GM10248 (cell line): ENCODE measurements at regions not wholly inside any gene's neighbourhood (a gene's known extent, or its start where the extent isn't known, plus 50 kb on each side); places are given as distances from the start of the nearest gene placed in this dataset.

ENCODE experiments used
- CTCF ChIA-PET: fragments of 300-600 bp; sonication (Branson Sonifier 250); formaldehyde crosslinking; extraction: SDS; loops from one replicate; lab custom pipeline; 2021; ENCODE audit warnings: antibody characterized with exemption; lab: Yijun Ruan, JAX
- POLR2A ChIA-PET: fragments of 350-650 bp; sonication (Branson Sonifier 250); formaldehyde crosslinking; extraction: SDS; loops from one replicate; lab custom pipeline; 2020; ENCODE audit warnings: antibody characterized with exemption; lab: Yijun Ruan, JAX
- DNase-seq: peaks from one replicate; pipeline ENCODE4 v3.0.0; 2012; ENCODE audit errors: extremely low spot score
- TF ChIP-seq, protein P1 (sequence below): IDR thresholded peaks from 2 replicates; pipeline ENCODE4 v1.5.1; 2012; ENCODE audit warnings: mild to moderate bottlenecking, low read depth; ENCODE audit errors: extremely low read depth, missing control alignments, control extremely low read depth

DNA sequence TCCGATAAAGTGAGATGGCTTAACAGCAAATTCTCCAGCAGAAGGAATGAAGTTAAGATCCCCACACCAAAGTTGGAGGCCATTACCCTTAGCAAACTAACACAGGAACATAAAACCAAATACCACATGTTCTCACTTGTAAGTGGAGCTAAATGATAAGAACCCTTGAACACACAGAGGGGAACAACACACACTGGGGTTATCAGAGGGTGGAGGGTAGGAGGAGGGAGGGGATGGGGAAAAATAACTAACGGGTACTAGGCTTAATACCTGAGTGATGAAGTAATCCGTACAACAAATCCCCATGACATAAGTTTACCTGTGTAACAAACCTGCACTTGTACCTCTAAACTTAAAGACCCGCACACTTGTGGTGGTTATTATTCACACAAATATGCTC is 240.4 kb upstream of the NAV3 start:
- POLR2A ChIA-PET, result no interaction called here
- no peak for DNase-seq
- TF ChIP-seq, protein P1, sequence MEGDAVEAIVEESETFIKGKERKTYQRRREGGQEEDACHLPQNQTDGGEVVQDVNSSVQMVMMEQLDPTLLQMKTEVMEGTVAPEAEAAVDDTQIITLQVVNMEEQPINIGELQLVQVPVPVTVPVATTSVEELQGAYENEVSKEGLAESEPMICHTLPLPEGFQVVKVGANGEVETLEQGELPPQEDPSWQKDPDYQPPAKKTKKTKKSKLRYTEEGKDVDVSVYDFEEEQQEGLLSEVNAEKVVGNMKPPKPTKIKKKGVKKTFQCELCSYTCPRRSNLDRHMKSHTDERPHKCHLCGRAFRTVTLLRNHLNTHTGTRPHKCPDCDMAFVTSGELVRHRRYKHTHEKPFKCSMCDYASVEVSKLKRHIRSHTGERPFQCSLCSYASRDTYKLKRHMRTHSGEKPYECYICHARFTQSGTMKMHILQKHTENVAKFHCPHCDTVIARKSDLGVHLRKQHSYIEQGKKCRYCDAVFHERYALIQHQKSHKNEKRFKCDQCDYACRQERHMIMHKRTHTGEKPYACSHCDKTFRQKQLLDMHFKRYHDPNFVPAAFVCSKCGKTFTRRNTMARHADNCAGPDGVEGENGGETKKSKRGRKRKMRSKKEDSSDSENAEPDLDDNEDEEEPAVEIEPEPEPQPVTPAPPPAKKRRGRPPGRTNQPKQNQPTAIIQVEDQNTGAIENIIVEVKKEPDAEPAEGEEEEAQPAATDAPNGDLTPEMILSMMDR, result no peak
- CTCF ChIA-PET, result interaction anchor here (1.0 to 1.3 kb wide), 3 partner anchors 12 to 15 kb away, joined by 3 read pairs; no protein-coding TSS in a partner anchor

DNA sequence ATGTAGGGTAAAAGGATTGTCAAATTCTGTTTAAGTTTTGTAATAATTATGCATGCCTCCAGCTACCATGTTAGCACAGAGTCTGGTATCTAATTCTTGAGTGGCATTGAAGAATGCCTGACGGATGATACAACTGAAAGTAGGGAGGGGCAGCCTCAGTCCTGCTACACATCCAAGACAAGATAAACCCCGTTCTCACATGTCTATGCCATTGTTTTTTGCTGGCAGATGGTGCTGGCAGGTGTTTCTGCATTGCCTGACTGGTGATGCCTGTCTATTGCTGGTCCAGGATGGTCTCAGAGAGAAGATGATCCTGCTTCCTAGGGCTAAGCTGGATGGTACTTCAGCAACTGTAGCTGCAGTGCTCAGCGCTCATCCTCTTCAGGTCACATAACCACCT is 245.8 kb upstream of the NAV3 start:
- POLR2A ChIA-PET, result no interaction called here
- DNase-seq, result no peak
- TF ChIP-seq, protein P1, result no peak
- CTCF ChIA-PET, result interaction anchor here (0.9 kb wide), 1 partner anchor 36 kb away, joined by 3 read pairs; no protein-coding TSS in a partner anchor

DNA sequence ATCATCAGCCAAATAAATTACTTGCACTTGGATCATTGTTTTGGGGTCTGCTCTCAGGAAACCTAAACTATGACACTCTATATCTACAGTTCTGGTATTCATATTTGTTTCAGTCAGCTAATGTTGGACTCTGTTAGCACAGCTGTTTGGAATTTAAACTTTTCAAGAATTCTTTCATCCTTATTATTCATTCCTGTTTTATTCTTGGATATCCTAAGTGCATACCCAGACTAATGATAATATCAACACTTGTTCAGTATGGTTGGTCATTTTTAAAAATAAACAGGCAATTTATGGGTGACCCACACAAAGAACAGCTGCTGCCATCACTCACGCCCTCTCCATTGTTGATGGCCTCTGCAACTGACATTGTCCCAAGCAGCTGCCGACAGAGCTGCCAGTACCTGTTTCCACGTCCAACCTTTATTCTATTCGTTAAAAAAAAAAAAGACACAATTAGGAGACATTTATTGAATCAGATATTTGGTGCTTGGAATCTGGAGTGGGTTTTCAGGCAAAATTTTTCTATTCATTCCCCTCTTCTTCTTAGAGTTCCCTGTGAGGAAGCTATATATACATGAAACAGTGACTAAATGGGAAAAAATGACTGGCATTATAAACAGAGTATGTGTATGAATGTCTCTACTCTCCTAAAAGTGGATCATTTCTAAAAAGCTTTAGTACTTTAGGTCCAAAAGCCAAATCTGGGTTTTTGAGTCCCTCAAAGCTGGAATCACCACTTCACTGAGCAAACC is 252.1 kb upstream of the NAV3 start:
- ChIA-PET POLR2A (no interaction called here), CTCF (interaction anchor here (1.6 kb wide), 1 partner anchor 8 kb away, joined by 4 read pairs; no protein-coding TSS in a partner anchor)
- TF ChIP-seq, protein P1, result no peak
- DNase-seq, result no peak

DNA sequence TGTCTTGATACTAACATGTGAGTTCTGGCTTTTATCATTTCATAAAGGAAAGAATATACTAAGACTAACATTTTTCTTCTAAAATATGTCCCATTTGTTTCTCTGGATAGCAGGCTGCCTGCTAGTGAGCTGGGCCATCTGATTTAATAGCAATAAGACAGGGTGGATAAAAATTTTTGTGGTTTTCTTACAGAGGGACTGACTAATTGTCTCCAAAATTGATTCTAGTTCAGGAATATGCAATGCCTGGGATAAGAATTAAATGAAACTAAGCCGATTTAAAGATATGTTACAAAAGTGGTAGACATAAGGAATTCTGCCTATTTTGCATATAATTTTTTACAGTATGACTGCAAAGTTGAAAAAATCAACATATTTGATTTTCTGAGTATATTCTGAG is 252.9 kb upstream of the NAV3 start:
- TF ChIP-seq, protein P1, result no peak
- POLR2A ChIA-PET, result no interaction called here
- no peak for DNase-seq
- CTCF ChIA-PET, result interaction anchor here (1.6 kb wide), 1 partner anchor 9 kb away, joined by 4 read pairs; no protein-coding TSS in a partner anchor

DNA sequence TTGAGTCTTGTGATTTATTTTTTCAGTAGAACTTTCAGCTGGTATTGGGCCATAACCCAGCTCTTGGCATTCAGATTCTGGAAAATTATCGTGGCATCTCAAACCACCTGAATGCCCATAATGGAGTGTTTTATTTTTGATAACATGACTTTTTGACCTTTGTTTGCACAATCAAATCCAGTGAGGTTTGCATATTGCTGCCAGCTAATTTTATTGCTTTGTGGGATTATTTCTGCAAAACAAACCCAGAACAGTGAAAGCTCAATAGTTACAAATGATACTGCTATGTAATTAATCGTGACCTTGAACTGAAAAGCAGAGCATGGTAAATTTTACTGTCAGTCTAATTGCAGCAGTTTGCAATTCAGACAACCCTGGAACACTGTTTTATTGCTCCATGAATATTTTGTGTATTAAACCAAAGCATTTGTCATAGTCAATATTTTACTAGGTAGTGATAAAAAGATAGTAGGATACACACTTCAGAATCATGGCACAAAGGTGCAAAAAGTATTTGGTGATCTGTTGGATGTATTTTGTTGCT is 255.2 kb upstream of the NAV3 start:
- CTCF ChIA-PET, result interaction anchor here (1.0 kb wide), 1 partner anchor 15 kb away, joined by 3 read pairs; no protein-coding TSS in a partner anchor
- POLR2A ChIA-PET, result no interaction called here
- TF ChIP-seq, protein P1, result no peak
- DNase-seq, result no peak

DNA sequence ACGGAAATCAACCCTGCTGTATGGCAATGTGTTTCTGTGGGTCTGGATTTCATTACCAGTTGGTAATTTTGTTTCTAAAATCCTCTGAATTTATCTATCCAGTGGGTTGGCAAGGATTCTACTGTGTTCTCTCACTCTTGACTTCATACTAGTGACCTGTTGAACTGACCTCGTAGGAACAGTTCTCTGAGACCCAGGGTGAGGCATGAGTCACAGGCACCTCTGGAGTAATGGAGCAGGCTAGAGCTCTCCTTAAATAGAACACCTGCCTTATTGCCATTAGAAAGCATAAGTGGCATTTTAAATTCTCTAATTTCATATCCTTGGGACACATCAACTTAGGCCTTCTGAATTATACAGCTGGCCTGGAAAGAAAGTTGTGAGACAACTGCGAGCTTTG is 258.3 kb upstream of the NAV3 start:
- TF ChIP-seq, protein P1, result no peak
- ChIA-PET CTCF (interaction anchor here (1.1 to 1.6 kb wide), 2 partner anchors 14 to 28 kb away, joined by 4 read pairs; no protein-coding TSS in a partner anchor), POLR2A (no interaction called here)
- no peak for DNase-seq
